DOHH2 (cell line): ENCODE measurements at regions not wholly inside any gene's neighbourhood (a gene's known extent, or its start where the extent isn't known, plus 50 kb on each side); places are given as distances from the start of the nearest gene placed in this dataset.

Source experiments
- EZH2phosphoT487 ChIP-seq: fragments of 200-600 bp; sonication (generic); IDR thresholded peaks from 2 replicates; pipeline ENCODE4 v1.6.1; 2017; ENCODE audit warnings: borderline replicate concordance, mild to moderate bottlenecking, antibody characterized with exemption, low read length, moderate library complexity, mixed read lengths
- TF ChIP-seq, protein P1 (sequence below): fragments of 200-600 bp; sonication (generic); IDR thresholded peaks from one replicate; pipeline ENCODE4 v1.5.1; 2014; ENCODE audit warnings: antibody characterized with exemption, mild to moderate bottlenecking, low read depth, low read length; ENCODE audit not compliant: poor library complexity, severe bottlenecking

DNA sequence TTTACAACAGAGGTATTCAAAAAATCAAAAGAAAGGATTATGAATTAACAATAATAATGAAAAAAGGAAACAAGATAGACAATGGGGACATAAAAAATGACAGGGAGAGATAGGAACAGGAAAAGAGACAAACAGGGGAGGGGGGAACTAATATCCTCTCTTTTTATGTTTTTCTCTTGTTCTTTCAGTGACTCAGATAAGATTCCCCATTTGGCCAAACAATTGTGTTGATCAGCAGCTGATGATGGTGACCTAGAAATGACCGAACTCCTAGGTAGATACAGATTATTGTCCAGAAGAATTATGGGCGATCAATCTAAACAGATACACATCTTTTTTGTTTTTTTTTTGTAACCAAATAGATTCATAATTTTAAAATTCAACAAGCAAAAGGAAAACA lies 1277.2 kb upstream of the FLRT2 start:
- TF ChIP-seq, protein P1, sequence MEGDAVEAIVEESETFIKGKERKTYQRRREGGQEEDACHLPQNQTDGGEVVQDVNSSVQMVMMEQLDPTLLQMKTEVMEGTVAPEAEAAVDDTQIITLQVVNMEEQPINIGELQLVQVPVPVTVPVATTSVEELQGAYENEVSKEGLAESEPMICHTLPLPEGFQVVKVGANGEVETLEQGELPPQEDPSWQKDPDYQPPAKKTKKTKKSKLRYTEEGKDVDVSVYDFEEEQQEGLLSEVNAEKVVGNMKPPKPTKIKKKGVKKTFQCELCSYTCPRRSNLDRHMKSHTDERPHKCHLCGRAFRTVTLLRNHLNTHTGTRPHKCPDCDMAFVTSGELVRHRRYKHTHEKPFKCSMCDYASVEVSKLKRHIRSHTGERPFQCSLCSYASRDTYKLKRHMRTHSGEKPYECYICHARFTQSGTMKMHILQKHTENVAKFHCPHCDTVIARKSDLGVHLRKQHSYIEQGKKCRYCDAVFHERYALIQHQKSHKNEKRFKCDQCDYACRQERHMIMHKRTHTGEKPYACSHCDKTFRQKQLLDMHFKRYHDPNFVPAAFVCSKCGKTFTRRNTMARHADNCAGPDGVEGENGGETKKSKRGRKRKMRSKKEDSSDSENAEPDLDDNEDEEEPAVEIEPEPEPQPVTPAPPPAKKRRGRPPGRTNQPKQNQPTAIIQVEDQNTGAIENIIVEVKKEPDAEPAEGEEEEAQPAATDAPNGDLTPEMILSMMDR: no peak
- TF ChIP-seq EZH2phosphoT487: no peak
